NCI-H510A treated with DMSO at 0.1 percent for 48 hours (cell line): ENCODE measurements at regions not wholly inside any gene's neighbourhood (a gene's known extent, or its start where the extent isn't known, plus 50 kb on each side); places are given as distances from the start of the nearest gene placed in this dataset.

Source experiments
- DNase-seq: peaks from one replicate; lab custom pipeline; 2025; lab: John Stamatoyannopoulos, UW

DNA sequence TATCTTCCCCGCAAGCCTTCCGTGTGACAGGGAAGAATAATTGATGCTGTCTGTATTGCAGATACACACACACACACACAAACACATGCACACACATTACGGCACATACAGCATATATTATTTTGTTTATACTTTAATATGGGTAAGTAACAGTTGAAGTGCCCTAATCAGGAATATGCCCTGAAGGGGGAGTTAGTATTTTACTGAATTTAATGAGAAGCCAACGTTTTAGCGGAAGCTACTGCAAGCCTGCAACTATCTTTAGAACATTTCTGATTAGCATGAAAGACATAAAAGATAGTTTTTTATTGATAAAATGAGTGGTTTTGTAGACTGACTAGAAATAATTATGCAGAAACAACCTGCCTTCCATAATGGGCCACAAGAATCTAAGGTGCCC, 296.6 kb upstream of the SLCO3A1 start:
- no peak for DNase-seq

DNA sequence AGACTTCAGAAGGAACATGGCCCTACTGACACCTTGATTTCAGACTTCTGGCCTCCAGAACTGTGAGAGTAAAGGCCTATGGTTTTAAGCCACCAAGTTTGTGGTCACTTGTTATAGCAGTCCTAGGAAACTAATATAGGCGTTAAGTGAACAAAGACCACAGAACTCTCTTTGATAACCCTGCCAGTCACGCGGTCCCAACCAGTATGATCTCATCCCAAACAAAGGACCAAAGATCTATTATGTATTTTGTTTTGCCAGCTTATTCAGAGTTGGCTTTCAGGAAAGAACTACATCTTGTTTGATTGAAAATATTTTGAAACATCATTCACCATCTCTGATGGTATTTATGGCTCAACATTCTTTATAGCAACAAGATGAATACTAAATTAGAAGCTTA, 294.4 kb upstream of the SLCO3A1 start:
- no peak for DNase-seq

DNA sequence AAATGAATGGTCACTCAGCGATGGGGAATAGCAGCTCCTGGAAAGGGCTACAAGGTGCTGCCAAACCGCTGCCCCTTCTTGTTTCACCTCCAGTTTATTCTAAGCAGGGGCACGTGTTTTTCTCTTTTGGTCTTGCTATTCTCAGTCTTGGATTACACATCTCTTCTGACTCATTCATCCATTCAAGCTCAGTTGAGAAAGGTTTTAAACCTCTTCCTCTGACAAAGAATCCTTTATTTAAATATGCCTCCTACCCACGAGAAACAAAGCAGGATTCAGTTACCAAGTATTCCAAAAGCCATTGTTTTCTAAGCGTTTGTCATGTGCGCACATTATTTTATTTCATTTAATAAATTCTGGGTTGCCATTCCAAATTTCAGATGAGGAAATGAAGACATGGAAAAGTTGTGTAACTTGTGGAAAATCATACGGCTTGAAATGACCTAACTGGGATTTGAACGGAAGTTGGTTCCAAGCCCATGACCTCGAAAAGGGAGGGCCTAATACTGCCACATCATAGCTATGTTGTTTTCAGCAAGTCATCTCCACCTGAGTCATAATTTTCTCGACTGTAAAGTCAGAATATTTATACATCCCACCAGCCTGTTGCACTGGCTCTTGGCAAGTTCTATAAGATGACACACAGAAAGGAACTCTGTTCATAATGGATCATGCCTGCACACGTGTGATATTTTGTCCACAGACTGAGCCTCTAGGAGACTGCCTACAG, 292.0 kb upstream of the SLCO3A1 start:
- DNase-seq = no peak

DNA sequence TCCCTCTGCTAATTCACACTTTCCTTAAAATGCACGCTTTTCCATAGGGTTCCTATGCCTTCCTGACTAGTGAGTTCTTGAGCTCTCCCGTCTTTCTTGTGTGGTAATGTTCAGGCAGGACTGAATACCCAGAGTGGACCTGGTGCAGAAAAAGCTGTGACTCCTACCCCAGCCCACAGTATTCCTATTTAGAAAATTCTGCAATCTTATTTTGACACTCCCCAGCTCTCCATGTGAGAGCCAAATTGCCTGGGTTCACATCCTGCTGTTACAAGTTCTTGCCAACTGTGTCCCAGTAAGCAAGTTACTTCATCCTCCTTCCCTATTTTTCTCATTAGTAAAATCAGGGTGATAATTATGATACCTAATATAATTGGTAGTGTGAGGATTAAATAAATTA, 290.8 kb upstream of the SLCO3A1 start:
- no peak for DNase-seq

DNA sequence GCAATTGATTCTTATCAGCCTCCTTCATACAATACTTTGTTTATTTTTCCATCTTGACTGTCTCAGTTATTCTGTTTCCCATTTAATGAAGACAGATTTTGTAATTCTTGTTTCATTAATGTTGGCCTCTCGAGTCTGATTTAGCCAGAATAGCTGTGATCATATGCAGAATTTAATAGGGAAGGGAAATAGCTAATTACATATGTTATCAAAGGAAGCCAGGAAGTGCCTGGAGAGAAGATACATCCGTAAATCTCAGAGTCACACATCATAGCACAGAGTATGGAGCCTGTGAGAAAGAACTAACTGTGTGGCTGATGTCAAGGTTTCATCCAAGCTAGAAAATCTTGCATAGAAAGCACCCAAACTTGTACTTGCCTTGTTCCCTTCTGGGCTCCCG, 288.9 kb upstream of the SLCO3A1 start:
- no peak for DNase-seq

DNA sequence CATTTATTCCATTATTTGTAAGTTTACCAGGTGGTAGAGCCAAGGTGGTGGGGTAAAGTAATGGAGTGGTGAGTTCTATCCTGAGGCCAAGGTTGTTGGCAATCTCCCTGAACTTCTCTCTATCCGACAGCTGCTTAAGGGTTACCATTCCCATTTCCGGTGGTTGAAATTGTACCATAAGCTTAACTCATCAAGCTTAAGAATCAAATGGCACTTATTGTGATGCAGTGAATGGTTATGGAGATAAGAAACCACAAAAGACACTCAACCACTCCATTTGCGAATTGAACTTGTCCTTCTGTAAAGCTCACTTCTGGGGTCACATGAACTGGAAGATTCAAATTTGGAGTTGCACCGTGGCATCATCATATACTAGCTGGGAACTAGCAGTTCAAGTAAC, 287.4 kb upstream of the SLCO3A1 start:
- no peak for DNase-seq

DNA sequence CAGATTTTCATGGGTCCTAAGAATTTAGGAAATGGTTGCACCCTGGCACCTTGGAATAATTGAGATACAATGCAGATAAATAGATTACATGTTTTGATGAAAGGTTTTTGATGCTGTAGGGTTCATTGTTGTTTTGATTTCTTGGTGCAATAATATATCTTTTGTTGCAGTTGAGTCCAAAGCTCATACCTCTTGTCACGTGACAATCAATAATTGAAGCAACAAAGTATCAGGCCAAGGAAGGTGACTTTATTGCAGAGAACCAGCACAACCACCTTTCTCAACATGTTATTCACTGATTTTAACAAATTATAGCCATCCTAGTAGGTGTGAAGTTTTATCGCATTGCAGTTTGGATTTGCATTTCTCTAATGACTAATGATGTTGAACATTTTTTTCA, 285.5 kb upstream of the SLCO3A1 start:
- DNase-seq = no peak

DNA sequence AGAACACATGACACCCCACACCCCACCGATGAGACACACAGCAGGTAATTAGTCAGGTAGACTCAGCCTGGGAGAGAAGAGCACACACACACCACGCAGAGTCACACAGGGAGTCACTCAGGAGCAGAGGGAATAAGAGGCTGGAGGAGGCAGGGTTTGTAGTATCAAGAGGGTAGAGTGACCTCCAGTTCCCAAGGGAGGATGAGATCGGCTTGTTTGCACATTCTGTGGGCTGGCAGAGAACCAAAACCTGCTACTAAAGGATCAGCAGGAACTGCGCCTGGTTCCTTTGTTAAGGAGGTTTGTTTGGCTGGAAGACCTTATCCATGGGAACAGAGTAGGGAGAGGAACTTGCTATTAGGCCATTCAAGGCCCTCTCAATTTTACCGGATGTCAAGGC, 281.4 kb upstream of the SLCO3A1 start:
- DNase-seq = peak; percentile 70

DNA sequence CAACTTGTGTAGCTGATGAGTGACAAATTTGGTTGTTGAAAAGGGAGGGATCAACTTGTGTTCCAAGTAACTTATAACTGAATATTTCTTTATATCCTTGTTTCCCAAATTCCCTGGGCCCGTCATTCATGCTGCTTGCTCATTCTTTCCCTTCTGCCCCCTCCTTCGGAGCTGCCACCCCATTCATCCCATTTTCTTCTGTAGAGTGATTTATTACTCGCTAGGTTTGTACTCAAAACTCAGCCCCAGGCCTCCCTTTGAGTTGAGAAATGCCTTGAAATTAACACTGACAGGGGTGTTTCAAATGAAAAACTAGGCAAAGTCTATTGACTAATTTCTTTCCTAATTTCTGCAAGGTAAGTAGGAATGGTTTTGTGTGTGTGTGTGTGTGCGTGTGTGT, 277.4 kb upstream of the SLCO3A1 start:
- no peak for DNase-seq

DNA sequence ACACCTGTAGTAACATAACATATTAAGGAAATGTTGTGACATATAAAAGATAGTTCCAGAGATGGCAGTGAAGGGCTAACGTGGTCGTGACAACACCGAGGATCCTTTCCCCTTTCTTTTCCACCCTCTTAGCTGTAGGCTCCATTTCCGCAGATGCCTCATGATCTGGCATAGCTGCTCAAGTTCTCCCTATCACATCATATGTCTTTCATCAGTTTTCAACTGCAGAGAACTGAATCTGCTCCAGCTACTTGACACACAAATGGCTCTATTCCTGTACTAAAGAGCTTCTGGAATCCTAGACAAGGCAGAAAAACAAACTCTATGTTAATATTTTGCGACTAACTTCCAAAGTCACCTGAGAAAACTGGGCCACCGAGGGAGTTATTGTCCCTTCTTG, 275.0 kb upstream of the SLCO3A1 start:
- DNase-seq = no peak

DNA sequence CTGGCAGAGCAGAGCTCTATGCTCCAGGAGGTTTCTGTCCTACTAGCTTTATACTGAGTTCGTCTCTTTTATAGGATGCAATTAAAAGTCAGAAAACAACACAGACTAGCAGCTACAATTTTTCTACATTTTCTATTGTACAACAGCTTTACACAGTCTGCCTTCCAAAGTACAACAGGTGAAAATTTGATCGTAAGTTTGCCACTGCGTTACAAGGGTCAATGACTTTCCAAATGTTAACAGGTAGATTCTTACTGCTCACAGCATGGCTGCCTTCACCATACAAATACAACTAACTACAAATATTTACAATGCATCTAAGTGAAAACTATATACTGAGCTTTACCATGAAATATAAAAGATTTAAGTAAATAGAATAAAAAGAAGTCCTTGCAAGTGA, 268.6 kb upstream of the SLCO3A1 start:
- DNase-seq = no peak

DNA sequence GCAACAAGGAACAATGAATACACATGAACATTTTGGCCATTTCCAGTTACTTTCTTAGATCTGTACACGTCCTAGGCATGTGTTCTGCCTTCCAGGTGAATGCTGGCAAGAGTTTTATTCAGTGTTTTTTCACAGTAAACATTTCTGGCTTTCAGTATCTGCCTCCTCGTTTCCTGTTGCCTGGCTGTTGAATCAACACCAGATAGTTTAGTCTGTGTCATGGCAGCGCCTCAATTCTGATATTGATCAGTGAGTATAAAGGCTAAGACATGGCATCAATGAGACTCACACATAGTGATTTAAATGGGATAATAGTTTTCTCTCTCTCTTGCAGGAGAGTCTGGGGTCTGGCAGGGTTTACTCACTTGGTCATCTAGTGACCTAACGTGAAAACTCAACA, 266.9 kb upstream of the SLCO3A1 start:
- DNase-seq = no peak

DNA sequence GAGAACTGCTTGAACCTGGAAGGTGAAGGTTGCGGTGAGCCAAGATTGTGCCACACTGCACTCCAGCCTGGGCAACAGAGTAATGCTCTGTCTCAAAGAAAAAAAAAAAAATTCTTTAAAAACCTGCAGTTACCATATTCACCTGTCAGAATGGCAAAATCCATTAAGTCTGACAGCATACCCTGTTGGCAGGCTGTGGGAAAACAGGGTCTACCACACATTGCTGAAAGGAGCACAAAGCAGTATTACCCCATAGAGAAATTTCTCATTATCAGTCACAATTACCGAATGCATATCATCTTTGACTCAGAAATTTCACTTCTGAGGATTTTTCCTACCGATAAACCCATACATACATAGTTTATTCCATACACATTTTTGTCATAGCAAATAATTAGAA, 264.1 kb upstream of the SLCO3A1 start:
- DNase-seq = no peak

DNA sequence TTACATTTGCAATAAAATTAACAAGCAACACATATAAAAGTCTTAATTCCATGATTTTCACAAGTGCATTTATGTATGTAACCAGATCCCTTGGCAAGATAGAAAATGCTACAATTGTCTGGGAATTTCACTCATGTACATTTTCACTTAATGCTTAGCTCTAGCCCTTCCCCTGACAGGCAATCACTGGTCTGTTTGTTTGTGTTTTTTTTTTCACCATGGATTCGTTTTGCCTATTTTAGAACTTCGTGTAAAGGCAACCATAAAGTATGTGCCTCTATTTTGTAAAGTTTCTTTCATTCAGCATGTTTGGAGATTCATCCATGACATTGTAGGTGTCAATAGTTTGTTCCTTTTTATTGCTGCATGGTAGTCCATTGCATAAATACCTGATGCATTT, 260.9 kb upstream of the SLCO3A1 start:
- DNase-seq = no peak

DNA sequence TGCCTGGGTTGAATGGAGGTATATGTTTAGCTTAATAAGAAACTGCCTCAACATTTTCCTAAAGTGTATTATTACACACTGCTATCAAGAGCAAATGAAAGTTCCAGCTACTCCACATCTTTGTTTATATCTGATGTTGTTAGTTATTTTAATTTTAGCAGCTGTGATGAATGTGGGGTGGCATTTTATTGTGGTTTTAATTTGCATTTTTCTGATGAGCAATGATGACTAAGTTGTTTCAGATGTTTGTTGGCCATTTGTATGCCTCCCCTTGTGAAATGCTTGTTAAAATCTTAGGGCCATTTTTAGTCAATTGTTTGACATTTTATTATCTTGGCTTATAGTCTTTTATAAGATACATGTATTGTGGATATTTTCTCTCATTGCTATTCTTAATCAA, 260.4 kb upstream of the SLCO3A1 start:
- DNase-seq = no peak

DNA sequence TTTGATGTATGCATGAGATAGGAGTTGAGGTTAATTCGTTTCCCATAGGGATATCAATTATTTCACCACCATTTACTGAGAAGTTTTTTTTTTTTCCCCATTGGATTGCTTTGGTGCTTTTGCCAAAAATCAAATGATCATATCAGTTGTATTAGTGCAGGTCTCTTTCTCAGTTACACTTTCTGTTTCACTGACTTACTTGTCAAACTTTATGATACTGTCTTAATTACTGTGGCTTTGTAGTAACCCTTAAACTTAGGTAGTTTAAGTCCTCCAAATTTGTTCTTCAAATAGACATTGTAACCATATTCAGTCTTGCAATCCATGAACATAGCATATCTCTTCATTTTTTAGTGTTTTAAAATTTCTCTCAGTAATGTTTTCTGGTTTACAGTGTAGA, 259.9 kb upstream of the SLCO3A1 start:
- DNase-seq = no peak

DNA sequence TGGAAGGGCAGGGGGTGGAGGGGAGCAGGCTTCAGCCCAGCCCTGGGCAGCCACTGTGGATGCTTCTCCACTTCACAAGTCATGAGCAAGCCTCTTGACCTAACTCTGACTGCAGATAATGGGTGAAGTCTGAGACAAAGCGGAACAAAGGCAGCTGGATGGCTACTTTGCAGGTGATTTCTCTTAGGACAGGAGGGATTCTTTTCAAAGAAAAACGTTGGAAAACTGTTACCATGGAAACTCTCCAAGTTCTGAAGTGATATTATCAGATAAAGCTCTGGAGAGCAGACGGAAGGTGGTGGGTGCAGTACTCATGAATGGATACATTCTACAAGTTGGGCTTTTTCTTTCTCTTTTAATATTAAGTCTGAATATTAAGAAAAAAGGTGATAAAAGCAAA, 254.2 kb upstream of the SLCO3A1 start:
- no peak for DNase-seq

DNA sequence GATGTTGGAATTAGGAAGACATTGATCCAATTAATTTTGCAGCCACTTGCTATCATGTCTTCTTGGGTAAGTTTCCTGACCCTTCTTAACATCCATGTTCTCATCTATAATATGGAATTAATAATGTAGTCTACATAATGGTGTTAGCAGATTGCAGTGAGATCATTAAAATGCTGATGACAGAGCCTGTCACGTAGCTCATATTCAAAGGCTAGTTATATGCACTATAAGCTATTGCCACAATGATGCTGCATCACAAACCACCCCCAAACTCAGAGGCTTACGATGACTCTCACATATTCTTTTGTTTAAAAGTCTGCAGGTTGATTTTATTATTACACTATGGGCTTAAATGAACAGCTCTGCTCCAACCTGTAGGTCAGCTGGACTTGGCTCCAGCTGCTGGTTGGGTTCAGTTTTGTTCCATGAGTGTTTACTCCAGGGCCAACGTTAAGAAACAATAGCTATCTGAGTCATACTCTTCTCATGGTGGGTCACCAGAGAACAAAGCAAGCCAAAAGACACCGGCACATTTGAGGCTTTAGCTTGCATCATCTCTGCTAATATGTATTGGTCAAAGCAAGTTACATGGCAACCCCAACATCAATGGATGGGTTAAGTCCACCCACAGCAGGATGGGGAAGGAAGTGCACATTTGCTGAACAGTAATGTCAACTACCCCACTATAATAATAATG, 250.0 kb upstream of the SLCO3A1 start:
- DNase-seq = no peak

DNA sequence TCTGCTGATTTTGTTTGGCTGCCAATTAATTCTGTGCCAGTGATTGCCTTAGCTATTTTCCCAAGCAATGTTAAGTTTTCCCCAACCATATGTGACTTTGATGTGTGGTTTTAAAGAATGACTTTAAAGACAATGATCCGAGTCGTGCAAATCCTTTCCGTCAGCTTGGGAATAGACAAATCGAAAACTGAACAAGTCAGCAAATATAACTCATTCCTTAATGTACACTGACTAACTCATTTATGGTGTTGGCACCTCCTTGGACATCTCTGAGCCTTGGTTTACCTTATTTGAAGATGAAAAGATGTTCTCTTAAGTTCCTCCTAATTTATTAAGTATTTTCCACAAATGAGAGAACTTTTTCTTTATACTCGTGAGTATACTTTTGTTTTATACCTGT, 249.4 kb upstream of the SLCO3A1 start:
- DNase-seq = no peak

DNA sequence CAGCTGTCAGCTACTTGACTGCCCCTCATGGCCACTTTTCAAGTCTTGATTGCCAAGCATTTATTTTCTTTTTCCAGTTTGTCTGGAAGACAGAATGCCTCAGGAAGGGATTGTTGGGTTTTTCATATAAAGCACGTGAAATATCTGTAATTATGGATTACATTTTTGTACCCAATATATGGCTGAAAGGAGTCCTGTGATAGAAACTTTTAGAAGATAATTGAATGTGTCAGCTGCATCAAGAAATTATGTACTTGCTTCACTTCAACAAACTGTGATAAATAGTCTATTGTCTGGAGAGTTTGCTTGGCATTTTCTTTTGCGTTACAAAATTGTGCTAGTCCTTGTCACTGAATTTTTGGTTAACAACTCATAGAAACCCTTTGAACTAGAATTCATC, 247.9 kb upstream of the SLCO3A1 start:
- no peak for DNase-seq

DNA sequence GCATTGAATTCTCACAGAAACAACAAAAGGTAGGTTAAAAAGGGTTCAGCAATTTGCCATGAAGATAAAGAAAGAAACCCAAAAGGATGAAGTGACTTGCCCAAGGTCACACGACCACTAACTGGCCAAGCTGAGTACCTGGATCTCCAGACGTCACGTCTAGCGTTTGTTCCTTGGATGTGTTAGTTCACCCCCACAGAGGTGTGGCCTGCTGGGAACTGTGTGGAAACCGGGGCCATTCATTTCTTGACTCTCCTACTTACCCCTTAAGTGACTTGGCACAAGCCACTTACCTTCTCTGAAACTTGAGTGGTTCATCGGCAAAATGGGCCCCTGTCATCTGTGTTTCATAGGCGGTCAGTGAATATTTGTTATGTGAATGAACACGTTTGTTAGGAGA, 244.3 kb upstream of the SLCO3A1 start:
- no peak for DNase-seq

DNA sequence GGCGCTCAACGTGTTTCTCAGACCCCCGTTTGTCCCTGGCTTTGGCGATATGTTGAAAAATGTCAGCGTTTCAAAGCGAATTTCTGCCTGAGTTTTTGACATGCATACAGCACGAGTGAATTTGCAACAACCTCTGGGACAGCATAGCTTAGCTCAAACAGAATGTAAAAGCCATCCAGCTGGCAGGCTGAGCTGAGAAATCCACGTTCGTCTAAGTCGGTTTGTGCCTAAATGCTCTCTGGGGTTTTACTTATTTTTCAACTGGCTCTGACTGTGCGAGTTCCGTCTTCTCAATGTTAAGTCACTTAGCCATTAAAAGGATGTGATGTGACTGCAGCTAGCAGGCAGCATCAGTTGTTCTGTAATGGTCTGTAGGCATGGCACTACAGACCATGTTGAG, 243.5 kb upstream of the SLCO3A1 start:
- no peak for DNase-seq

DNA sequence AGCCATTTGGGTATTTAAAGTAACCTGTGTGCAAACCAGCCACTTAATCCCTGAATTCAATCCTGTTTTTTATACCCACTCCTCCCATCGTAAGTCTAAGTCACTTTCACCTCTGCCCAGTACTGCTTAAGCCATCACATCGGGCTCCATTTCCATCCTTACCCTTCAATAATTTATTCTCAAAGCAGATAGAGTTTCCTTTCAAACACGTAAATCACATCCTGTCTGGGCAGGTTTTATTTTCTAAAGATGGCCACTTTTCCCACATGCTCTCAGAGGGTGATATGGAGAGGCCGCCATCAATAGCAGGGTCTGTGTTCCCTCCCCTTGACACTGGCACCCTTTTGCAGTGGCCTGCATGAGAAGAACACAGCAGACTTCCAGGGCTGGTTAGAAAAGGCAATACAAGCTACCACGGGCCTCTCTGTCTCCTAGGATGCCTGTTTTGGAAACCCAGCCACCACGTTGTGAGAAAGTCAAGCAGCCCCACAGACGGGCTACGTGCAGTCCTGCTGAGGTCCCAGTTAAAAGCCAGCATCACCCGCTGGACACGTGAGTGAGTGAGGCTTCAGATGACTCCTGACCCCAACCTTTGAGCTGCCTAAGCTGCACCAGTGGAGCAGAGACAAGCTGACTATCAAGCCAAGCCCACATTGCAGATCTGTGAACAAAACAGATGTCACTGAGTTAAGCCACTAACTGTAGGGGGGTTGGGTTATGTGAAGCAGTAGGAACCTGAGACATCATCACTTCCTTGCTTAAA, 241.8 kb upstream of the SLCO3A1 start:
- peak; percentile 40 for DNase-seq
